D721Med (cell line): ENCODE measurements at regions not wholly inside any gene's neighbourhood (a gene's known extent, or its start where the extent isn't known, plus 50 kb on each side); places are given as distances from the start of the nearest gene placed in this dataset.

Source experiments
- DNase-seq: peaks from one replicate; pipeline ENCODE4 v3.0.0; 2011; ENCODE audit warnings: low spot score; ENCODE audit not compliant: insufficient read length
- FAIRE-seq: peaks from 2 replicates; lab custom pipeline; 2011; peaks lifted over from hg19 to GRCh38; lab: Jason Lieb, UNC
- TF ChIP-seq, protein P1 (sequence below): IDR thresholded peaks from 2 replicates; pipeline ENCODE4 v1.5.1; 2012; ENCODE audit warnings: mild to moderate bottlenecking, control low read depth; ENCODE audit not compliant: insufficient read depth; ENCODE audit errors: missing control alignments

GRCh38 chr9:108322326-108323098 is 533.3 kb downstream of the ACTL7B start:
- TF ChIP-seq, protein P1, sequence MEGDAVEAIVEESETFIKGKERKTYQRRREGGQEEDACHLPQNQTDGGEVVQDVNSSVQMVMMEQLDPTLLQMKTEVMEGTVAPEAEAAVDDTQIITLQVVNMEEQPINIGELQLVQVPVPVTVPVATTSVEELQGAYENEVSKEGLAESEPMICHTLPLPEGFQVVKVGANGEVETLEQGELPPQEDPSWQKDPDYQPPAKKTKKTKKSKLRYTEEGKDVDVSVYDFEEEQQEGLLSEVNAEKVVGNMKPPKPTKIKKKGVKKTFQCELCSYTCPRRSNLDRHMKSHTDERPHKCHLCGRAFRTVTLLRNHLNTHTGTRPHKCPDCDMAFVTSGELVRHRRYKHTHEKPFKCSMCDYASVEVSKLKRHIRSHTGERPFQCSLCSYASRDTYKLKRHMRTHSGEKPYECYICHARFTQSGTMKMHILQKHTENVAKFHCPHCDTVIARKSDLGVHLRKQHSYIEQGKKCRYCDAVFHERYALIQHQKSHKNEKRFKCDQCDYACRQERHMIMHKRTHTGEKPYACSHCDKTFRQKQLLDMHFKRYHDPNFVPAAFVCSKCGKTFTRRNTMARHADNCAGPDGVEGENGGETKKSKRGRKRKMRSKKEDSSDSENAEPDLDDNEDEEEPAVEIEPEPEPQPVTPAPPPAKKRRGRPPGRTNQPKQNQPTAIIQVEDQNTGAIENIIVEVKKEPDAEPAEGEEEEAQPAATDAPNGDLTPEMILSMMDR = no peak
- no peak for FAIRE-seq
- DNase-seq = no peak

- DNase-seq = no peak
- FAIRE-seq = no peak
- TF ChIP-seq, protein P1 = no peak
Measured at GRCh38 chr9:108316630-108317029, 539.2 kb downstream of the ACTL7B start.

- TF ChIP-seq, protein P1 = no peak
- DNase-seq = no peak
- FAIRE-seq = no peak
Measured at GRCh38 chr9:108316066-108316465, 539.7 kb downstream of the ACTL7B start.

- DNase-seq = no peak
- FAIRE-seq = no peak
- TF ChIP-seq, protein P1 = no peak
Measured at GRCh38 chr9:108311745-108312144, 544.0 kb downstream of the ACTL7B start.

GRCh38 chr9:108310202-108310601 is 545.6 kb downstream of the ACTL7B start:
- FAIRE-seq (no peak), DNase-seq (no peak)
- TF ChIP-seq, protein P1 = no peak

DNA sequence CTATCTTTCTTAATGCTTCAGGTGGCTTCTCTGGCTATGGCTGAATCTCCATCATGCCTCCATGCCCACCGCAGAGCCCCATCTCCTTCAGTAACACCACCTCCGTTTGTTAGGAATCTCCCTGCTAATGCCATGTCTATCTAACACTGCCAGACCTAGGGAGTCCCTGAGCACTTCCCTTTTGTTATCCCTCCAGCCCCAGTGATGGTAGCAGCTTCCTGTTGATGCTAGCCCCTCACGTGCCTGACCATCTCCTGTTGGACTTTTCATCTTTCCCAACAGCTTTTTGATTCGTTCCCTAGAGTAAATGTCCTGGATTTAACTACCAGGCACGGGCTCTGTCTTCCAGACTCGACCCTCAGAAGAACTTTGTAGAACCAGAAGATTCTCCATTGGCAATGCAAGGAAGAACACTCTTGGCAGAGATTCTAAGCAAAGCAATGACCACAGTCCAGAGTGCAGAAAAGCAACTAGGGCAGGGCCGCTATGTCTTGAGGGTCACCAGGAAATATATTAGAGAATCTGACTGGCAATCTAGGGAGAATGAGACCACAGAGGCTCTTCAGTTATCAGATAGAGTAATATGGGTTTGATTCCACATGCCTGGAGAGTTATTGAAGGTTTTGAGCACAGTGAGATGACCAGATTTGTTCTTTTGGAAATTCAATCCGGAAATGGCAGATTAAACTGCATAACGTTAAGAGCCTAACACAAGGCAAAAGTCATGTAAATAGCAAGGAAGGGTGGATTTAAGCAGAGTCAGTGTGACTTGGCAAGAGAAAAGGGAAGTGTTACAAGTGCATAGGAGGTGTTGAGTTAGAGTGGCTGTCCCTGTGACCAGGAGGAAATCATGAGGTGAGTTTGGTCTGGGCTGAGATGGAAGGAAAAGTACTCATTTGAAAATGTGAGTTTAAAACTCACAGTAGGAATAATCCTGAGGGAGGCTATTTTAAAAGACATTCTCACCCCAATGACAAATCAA is 555.2 kb downstream of the ACTL7B start:
- FAIRE-seq = no peak
- DNase-seq = no peak
- TF ChIP-seq, protein P1 = no peak
